Activated effector memory CD4-positive, alpha-beta T cell treated with Interleukin-2 at 50 U/mL for 16 hours (primary cell): ENCODE measurements at regions not wholly inside any gene's neighbourhood (a gene's known extent, or its start where the extent isn't known, plus 50 kb on each side); places are given as distances from the start of the nearest gene placed in this dataset.

Source experiments
- DNase-seq: peaks from one replicate; pipeline ENCODE4 v3.0.0-alpha.2; 2020

- no peak for DNase-seq
Observed at GRCh38 chr1:108082738-108083562, 117.2 kb downstream of the SLC25A24 start.

DNA sequence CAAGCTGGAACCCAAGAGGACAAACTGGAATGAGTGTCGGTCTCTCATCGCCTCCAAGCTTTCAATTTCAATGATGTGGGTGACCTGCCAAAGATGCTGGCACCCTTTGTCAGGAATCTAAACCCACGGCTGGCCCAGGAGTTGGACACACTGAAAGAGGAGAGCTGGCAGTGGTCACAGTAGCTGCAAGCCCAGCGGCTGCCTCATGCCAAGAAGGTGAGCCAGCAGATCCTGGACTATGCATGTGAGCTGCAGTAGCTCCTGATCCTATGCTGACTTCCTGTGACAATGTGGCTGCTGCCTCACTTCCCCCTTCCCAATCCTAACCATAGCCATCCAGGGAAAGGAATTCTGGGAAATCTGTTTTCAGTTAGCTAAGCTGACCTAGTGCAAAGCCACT, 117.0 kb upstream of the VAV3 start:
- DNase-seq = no peak

GRCh38 chr1:108080448-108080847, 115.5 kb upstream of the VAV3 start:
- no peak for DNase-seq

DNA sequence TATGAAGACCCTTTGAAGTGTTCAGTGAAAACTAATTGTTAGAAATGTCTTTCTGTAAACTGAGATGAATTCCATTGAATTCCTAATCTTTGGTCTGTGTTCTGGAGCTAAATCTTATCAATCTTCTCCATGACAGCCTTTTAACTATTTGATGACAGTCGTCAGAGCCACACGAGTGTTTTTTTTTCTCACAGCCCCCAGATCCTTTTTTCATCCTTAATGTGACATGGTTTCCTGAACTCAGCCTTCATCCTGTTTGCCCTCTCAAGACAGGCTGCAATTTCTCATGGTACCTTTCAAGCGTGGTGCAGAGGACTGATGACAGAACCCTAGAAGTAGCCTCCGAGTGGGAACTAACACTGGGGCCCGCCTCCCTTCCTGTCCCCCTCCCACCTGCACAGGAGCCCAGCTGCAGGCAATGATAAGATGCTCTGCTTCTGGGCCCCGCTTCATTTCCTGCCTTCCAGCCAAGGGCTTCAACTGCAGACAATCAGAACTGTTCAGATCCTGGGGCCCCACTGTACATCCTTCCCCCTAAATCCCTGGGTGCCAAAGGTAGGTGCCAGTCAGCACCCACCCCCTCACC, 114.6 kb upstream of the VAV3 start:
- DNase-seq = peak; percentile 24

- DNase-seq = no peak
Observed at GRCh38 chr1:108077991-108078390, 113.0 kb upstream of the VAV3 start.

DNA sequence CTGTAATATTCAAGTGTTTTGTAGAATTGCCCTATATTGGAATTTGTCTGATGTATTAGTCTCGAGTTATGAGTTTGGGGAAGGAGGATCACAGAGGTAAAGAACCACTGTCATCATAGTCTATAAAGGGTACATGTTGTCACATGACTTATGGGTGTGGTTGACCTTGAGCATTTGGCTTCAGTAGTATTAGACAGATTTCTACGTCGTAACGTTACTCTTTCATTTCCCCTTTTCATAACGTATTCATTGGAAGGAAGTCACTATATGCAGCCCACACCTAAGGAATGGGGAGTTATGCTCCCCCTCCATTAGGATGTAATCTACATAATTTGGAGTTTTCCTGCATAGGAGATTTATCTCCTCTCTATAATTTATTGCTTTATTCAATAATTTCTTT, 110.1 kb upstream of the VAV3 start:
- DNase-seq = no peak

GRCh38 chr1:108072776-108073175, 107.8 kb upstream of the VAV3 start:
- DNase-seq = no peak

DNA sequence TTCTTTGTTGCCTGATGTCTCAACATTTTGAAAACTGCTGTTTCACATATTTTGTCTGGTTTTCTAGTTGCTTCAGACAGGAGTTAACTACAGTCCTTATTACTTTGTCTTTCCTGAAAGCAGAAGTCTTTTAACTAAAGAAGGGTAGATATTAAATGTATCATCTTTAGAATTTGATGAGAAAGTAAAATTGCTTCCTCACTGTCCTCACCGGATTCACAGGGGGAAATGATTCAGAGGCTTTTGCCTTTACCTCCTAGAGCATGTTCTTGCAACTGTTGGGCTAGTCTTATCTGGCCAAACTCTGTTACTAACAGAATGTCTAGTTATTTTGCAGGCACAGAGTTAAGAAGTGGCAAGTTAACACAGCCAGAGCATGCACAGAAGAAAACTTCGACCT, 107.2 kb upstream of the VAV3 start:
- DNase-seq = no peak

GRCh38 chr1:108071601-108072000, 106.6 kb upstream of the VAV3 start:
- no peak for DNase-seq

GRCh38 chr1:108070662-108071061, 105.7 kb upstream of the VAV3 start:
- no peak for DNase-seq

GRCh38 chr1:108067884-108068540, 103.0 kb upstream of the VAV3 start:
- no peak for DNase-seq

GRCh38 chr1:108066808-108067207, 101.8 kb upstream of the VAV3 start:
- DNase-seq = no peak

DNA sequence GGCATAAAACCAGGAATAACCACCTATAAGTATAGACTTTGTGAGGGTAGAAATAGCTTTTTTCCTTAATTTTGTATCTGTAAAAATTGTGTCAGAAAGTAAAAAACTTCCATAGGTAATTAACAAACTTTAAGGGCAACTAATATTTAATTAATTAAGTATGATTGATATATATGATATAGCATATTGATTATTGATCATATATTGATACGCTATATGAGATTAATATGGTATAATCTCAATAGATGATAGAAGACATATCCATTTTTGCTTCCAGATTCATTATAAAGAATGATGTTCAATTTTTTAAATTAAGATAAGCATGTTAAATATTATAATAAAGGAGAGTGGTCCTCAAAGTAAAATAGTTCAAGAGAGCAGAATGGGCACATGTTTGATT, 99.3 kb upstream of the VAV3 start:
- no peak for DNase-seq

DNA sequence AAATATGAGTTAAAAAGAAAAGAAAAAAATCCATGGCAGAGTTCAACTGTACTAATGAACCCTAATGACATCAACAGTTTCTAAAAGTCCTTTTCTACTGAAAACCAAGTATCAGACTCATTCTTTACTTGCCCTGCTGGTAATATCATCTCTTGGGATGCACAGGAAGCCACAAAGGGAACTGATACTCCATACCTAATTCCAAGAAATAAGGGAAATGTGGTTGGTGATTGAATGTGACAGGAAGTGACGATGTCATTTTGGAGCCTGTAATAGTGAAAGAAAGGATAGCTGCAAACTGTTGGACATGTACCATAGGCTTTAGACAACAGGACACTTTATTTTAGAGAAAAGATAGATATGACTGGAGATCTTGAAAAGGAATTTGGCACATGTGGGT, 98.7 kb upstream of the VAV3 start:
- DNase-seq = no peak

- no peak for DNase-seq
Observed at GRCh38 chr1:108059945-108060344, 95.0 kb upstream of the VAV3 start.

- DNase-seq = no peak
Observed at GRCh38 chr1:108057541-108057940, 92.6 kb upstream of the VAV3 start.

DNA sequence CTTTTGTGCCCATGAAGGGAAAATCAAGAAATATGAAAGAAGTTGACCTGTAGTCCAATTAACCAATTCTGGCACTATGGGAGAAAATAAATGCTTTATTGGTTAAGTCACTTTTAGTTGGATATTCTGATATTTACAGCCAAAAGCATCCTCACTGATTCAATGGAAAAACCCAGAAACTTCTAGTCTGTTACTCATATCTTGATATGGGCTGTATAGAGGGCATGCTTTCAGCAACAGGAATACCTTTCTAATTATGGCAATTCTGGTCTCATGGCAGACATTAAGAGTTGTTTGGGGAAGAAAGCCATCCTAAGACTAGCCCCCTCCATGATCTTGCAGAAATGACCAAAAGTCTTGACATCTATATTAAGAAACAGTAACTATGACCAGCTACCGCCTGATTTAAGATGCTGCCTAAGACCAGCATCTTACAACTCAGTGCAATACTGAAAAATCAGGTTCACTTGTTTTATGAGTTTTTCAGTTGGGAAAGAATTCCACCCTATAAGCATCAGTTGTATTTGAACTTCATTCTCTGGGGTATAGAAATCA, 91.5 kb upstream of the VAV3 start:
- DNase-seq = no peak

GRCh38 chr1:108055387-108055786, 90.4 kb upstream of the VAV3 start:
- DNase-seq = no peak

- DNase-seq = no peak
Observed at GRCh38 chr1:108054396-108054795, 89.4 kb upstream of the VAV3 start.

DNA sequence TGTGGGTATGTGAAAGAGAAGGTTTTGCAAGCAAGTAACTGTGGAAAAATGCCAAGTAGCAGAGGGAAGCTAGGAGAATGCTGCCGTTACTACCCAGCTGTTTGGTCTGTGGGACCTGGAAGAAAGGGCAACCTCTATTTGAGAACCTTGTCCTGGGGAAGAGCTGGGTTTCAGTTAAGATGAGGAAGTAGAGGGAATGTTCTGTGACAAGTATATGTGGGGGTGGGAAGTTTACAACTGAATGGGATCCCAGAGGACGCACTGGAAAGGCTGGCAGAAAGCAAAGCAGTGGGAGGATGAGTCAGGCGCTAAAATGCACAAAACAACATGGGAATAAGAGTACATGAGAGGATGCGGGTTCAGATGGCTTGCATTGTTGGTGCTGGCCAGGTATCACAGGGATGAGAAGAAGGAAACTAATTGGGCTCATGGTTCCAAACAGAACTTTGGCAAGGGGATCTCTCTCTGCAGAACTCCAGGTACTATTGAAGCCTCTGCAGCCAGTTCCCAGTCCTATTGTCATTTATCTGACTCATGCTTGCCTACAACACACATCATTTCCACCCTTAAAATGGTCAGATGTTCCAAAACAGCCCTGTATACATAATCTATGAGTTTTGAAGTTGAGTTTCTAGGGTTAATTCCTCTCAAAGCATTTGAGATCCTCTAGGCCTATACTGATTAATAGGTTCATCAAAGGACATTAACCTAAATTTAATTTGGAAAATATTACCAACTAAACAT, 88.5 kb upstream of the VAV3 start:
- DNase-seq = no peak

GRCh38 chr1:108051631-108052377, 86.8 kb upstream of the VAV3 start:
- DNase-seq = no peak

DNA sequence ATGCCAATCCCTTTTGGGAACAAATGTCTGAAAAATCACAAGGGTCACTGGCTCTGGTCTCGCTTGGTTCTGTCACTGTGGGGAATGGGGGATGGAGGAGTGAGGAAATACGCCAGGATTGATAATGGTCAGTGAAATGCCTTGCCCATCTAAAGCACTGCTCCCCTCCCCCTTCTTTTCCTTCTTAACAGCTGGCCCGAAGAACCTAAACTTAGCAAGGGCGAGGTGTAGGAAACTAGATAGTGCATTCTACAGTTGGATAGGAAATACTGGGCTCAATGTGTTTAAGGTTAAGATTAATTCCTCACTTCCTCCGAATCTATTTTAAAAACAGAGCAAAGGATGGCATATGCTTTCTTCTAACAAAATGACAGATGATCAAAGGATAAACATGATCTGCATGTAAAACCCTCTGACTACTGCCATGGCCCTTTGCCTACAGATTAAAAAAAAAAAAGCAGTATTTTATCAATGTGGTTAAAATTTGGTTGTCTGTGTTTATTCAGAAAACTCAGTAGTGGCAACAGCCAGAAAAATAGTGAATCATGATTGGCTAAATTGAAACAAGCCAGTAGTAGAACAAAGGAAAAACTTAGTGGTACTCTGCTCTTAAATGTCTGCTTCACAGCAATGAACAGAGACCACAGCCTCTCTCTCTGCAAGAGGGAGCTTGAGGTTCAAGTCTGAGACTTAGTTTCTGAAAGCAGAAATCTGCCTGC, 86.1 kb upstream of the VAV3 start:
- no peak for DNase-seq
